ENCODE measurements at regions not wholly inside any gene's neighbourhood (a gene's known extent, or its start where the extent isn't known, plus 50 kb on each side); places are given as distances from the start of the nearest gene placed in this dataset.

DNA sequence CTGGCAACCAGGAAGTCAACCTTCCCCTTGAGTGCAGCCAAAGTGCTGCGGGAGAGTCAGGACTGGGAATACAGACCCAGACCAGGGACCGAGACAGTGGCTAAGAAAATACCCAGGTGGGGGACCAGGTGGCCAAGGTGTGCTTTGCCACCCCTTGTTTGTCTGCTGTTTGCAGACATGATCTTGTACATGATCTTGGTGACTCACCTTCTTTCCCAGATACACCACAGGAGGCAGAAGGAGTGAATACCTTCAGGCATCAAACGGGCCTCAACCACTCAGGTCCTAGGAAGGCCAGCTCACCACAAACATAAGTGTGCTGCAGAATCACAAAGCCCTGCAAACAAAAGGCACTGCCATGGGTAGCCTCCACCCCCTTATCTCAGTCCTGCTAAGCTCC is 62.0 kb downstream of the CNGA2 start:
- DNase-seq (ENCODE audit: insufficient read length, low spot score) (no peak), FAIRE-seq (no peak)
- TF ChIP-seq, protein P1, sequence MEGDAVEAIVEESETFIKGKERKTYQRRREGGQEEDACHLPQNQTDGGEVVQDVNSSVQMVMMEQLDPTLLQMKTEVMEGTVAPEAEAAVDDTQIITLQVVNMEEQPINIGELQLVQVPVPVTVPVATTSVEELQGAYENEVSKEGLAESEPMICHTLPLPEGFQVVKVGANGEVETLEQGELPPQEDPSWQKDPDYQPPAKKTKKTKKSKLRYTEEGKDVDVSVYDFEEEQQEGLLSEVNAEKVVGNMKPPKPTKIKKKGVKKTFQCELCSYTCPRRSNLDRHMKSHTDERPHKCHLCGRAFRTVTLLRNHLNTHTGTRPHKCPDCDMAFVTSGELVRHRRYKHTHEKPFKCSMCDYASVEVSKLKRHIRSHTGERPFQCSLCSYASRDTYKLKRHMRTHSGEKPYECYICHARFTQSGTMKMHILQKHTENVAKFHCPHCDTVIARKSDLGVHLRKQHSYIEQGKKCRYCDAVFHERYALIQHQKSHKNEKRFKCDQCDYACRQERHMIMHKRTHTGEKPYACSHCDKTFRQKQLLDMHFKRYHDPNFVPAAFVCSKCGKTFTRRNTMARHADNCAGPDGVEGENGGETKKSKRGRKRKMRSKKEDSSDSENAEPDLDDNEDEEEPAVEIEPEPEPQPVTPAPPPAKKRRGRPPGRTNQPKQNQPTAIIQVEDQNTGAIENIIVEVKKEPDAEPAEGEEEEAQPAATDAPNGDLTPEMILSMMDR (IDR thresholded peaks at IDR 0.05; ENCODE audit: insufficient read depth, missing control alignments), result no peak

DNA sequence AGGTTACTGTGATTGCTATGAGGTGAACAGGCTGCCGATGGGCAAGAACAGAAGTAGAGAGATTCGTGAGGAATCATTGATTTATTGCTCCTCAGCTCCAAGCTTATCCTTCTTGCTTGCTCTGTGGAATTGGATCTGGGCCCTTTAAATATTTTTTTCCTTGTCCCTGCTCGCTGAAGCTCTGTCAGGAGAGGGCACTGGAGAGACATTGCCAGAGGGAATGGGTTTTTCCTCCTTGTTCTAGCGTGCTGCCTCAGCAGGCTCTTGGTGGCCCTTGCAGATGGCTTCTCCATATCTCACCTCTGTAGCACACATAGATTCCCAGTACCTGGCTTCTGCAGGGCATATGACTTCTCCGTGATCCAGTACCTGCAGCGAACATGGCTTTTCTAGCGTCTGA is 67.4 kb downstream of the CNGA2 start:
- DNase-seq (ENCODE audit: insufficient read length, low spot score), result no peak
- TF ChIP-seq, protein P1 (IDR thresholded peaks at IDR 0.05; ENCODE audit: insufficient read depth, missing control alignments), result peak; percentile 5
- FAIRE-seq, result no peak

- TF ChIP-seq, protein P1 (IDR thresholded peaks at IDR 0.05; ENCODE audit: insufficient read depth, missing control alignments), result no peak
- FAIRE-seq, result no peak
- no peak for DNase-seq (ENCODE audit: insufficient read length, low spot score)
Observed at GRCh38 chrX:151806967-151807540, 72.5 kb downstream of the CNGA2 start.

GRCh38 chrX:151812661-151813060 is 78.1 kb downstream of the CNGA2 start:
- TF ChIP-seq, protein P1 (IDR thresholded peaks at IDR 0.05; ENCODE audit: insufficient read depth, missing control alignments), result no peak
- FAIRE-seq (no peak), DNase-seq (ENCODE audit: insufficient read length, low spot score) (no peak)

DNA sequence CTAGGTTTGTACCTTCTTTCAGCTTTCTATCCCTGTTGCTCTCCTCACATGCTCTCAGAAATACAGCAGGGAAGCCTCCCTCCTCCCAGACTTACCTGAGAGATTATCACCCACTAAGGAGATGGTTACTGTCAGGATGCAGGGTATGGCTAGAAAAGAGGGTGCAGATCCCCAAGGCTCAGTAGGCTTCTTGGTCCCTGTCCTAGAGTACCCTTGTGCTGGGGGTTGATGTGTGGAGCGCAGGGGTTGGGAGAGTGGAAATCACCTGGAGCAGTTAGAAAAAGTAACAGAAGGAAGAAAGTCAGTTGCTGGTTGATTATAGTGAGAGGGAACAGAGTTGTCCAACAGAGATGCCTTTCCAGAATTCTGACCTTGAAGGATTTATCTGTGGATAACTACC is 80.2 kb downstream of the CNGA2 start:
- no peak for FAIRE-seq
- no peak for DNase-seq (ENCODE audit: insufficient read length, low spot score)
- TF ChIP-seq, protein P1 (IDR thresholded peaks at IDR 0.05; ENCODE audit: insufficient read depth, missing control alignments), result no peak

GRCh38 chrX:151815398-151815797 is 80.9 kb downstream of the CNGA2 start:
- FAIRE-seq (no peak), DNase-seq (ENCODE audit: insufficient read length, low spot score) (no peak)
- TF ChIP-seq, protein P1 (IDR thresholded peaks at IDR 0.05; ENCODE audit: insufficient read depth, missing control alignments), result no peak

DNA sequence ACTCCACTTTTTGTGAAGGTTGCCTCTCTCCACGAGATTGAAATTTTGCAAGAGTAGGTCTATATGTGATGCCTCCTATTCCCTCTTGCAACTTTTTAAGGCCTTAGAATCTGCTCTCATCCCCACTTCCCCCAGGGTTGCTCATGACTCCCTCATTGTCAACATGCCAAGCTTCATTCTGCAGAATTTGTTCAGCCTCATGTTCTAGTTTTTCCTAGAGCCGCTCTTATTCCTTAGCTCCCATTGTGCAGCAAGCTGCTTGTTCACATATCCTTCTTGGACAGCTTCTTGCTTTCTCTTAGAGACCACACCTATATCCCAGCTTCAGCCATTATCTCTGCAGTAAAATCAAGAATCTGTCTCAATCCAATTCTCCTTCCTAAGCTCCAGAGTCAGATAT is 82.4 kb downstream of the CNGA2 start:
- DNase-seq (ENCODE audit: insufficient read length, low spot score) (no peak), FAIRE-seq (no peak)
- TF ChIP-seq, protein P1 (IDR thresholded peaks at IDR 0.05; ENCODE audit: insufficient read depth, missing control alignments), result no peak

All from D721Med (cell line).